Calu3 (cell line): ENCODE measurements at regions not wholly inside any gene's neighbourhood (a gene's known extent, or its start where the extent isn't known, plus 50 kb on each side); places are given as distances from the start of the nearest gene placed in this dataset.

Experiments used
- BruUV-seq: library from RNA; stranded (reverse); fragments of 400-500 nt; replicated peaks from 2 replicates; lab custom pipeline; 2021; lab: Mats Ljungman, UMichigan
- CTCF ChIA-PET: fragments of 300-600 bp; sonication (Branson Sonifier 250); formaldehyde crosslinking; loops from one replicate; lab custom pipeline; 2022; ENCODE audit warnings: antibody characterized with exemption; lab: Charles Lee
- DNase-seq: peaks from one replicate; pipeline ENCODE4 v3.0.0; 2022
- H3K27ac Mint-ChIP-seq: one replicate; pipeline ENCODE4 v1.8.0; 2022; ENCODE audit warnings: mixed read lengths; ENCODE audit not compliant: unreplicated experiment
- H3K27me3 Mint-ChIP-seq: one replicate; pipeline ENCODE4 v1.8.0; 2022; ENCODE audit warnings: mixed read lengths; ENCODE audit not compliant: unreplicated experiment
- H3K36me3 Mint-ChIP-seq: one replicate; pipeline ENCODE4 v1.8.0; 2022; ENCODE audit warnings: mild to moderate bottlenecking, moderate library complexity, mixed read lengths; ENCODE audit not compliant: insufficient read depth, unreplicated experiment
- H3K4me1 Mint-ChIP-seq: one replicate; pipeline ENCODE4 v1.8.0; 2022; ENCODE audit warnings: mild to moderate bottlenecking, low read depth, mixed read lengths; ENCODE audit not compliant: unreplicated experiment
- H3K4me3 Mint-ChIP-seq: one replicate; pipeline ENCODE4 v1.8.0; 2022; ENCODE audit warnings: mild to moderate bottlenecking, low read depth, moderate library complexity, mixed read lengths; ENCODE audit not compliant: unreplicated experiment
- H3K9me3 Mint-ChIP-seq: one replicate; pipeline ENCODE4 v1.8.0; 2022; ENCODE audit warnings: low read depth, mixed read lengths; ENCODE audit not compliant: unreplicated experiment
- intact Hi-C: fragments of 100-400 bp; cut with micrococcal nuclease; formaldehyde crosslinking; loops from one replicate; pipeline ENCODE4 v1.10.0; 2022; ENCODE audit not compliant: unreplicated experiment
- TF ChIP-seq, protein P1 (sequence below): fragments of 200-600 bp; IDR thresholded peaks from one replicate; pipeline ENCODE4 v1.8.0; 2022; ENCODE audit warnings: antibody characterized with exemption; ENCODE audit not compliant: unreplicated experiment

- TF ChIP-seq, protein P1, sequence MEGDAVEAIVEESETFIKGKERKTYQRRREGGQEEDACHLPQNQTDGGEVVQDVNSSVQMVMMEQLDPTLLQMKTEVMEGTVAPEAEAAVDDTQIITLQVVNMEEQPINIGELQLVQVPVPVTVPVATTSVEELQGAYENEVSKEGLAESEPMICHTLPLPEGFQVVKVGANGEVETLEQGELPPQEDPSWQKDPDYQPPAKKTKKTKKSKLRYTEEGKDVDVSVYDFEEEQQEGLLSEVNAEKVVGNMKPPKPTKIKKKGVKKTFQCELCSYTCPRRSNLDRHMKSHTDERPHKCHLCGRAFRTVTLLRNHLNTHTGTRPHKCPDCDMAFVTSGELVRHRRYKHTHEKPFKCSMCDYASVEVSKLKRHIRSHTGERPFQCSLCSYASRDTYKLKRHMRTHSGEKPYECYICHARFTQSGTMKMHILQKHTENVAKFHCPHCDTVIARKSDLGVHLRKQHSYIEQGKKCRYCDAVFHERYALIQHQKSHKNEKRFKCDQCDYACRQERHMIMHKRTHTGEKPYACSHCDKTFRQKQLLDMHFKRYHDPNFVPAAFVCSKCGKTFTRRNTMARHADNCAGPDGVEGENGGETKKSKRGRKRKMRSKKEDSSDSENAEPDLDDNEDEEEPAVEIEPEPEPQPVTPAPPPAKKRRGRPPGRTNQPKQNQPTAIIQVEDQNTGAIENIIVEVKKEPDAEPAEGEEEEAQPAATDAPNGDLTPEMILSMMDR, result no peak
- DNase-seq, result no peak
- peaks cover 4% of the 10 kb centered on the region for H3K9me3 Mint-ChIP-seq
- CTCF ChIA-PET, result interaction anchor here (0.7 kb wide), 1 partner anchor 81 kb away, joined by 4 read pairs; no protein-coding TSS in a partner anchor
- BruUV-seq, result no TSS peak
- intact Hi-C loops, result no loop called here
- no peaks in the 10 kb centered on the region for H3K4me1 Mint-ChIP-seq
- no peak overlapping the region for H3K4me3 Mint-ChIP-seq
- H3K36me3 Mint-ChIP-seq, result no peaks in the 10 kb centered on the region
- H3K27me3 Mint-ChIP-seq, result peaks cover 33% of the 10 kb centered on the region
- H3K27ac Mint-ChIP-seq, result no peak overlapping the region
These were observed 1068.5 kb upstream of the CELF4 start for GRCh38 chr18:38634117-38634516.

DNA sequence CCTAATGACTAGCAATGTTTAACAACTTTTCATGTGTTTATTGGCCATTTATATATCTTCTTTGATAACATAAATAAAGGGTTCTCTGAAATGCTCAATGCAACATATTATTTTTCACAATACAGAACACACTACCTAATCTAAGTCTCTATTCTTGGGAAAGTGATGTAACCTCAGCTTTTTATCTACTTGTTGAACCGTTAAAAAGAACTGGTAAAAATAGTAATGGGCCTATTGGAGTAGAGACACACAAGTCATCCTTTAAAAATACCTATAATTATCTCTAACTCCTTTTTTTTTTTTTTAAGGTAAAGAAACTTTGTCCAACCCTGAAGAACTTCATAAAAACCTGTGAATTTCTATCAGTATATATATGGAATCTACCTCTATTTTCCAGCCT lies 1067.7 kb upstream of the CELF4 start:
- BruUV-seq, result no TSS peak
- no peak overlapping the region for H3K27ac Mint-ChIP-seq
- no peaks in the 10 kb centered on the region for H3K36me3 Mint-ChIP-seq
- CTCF ChIA-PET, result no interaction called here
- H3K9me3 Mint-ChIP-seq, result no peaks in the 10 kb centered on the region
- no peaks in the 10 kb centered on the region for H3K4me1 Mint-ChIP-seq
- TF ChIP-seq, protein P1, result no peak
- intact Hi-C loops, result no loop called here
- H3K4me3 Mint-ChIP-seq, result no peak overlapping the region
- DNase-seq, result no peak
- H3K27me3 Mint-ChIP-seq, result peaks cover 25% of the 10 kb centered on the region

DNA sequence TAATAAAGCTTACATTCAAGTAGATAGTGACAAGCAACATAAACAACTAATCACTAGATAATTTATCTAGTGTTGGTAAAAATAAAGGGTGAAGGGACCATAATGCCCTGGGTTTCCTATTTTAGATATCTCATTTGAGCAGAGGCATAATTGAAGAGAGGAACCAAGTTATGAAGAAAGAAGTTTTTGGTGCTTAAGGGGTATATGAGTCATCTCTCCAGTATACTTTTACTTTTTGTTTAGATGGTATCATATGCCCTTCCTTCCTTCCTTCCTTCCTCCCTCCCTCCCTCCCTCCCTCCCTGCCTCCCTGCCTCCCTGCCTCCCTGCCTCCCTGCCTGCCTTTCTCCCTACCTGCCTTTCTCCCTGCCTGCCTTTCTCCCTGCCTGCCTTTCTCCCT lies 1053.5 kb upstream of the CELF4 start:
- TF ChIP-seq, protein P1, result no peak
- no peaks in the 10 kb centered on the region for H3K36me3 Mint-ChIP-seq
- intact Hi-C loops, result no loop called here
- peak overlapping the region; percentile 4 for H3K27ac Mint-ChIP-seq
- H3K4me1 Mint-ChIP-seq, result peaks cover 17% of the 10 kb centered on the region
- H3K4me3 Mint-ChIP-seq, result no peak overlapping the region
- BruUV-seq, result no TSS peak
- no peaks in the 10 kb centered on the region for H3K9me3 Mint-ChIP-seq
- no peak for DNase-seq
- H3K27me3 Mint-ChIP-seq, result peaks cover 32% of the 10 kb centered on the region
- CTCF ChIA-PET, result no interaction called here

GRCh38 chr18:38616306-38616705 lies 1050.7 kb upstream of the CELF4 start:
- Mint-ChIP-seq H3K36me3 (no peaks in the 10 kb centered on the region), H3K27ac (no peak overlapping the region), H3K4me1 (peaks cover 20% of the 10 kb centered on the region), H3K9me3 (no peaks in the 10 kb centered on the region), H3K4me3 (no peak overlapping the region), H3K27me3 (peaks cover 32% of the 10 kb centered on the region)
- DNase-seq, result no peak
- intact Hi-C loops, result no loop called here
- TF ChIP-seq, protein P1, result no peak
- no TSS peak for BruUV-seq
- CTCF ChIA-PET, result no interaction called here
